MCF 10A (cell line): ENCODE measurements at regions not wholly inside any gene's neighbourhood (a gene's known extent, or its start where the extent isn't known, plus 50 kb on each side); places are given as distances from the start of the nearest gene placed in this dataset.

Experiments
- BruUV-seq: library from RNA; stranded (reverse); fragments of 400-500 nt; replicated peaks from 2 replicates; lab custom pipeline; 2021; lab: Mats Ljungman, UMichigan
- CTCF ChIA-PET: fragments of 300-600 bp; sonication (Branson Sonifier 250); formaldehyde crosslinking; extraction: SDS; loops from one replicate; lab custom pipeline; 2021; ENCODE audit warnings: antibody characterized with exemption, inconsistent platforms; lab: Yijun Ruan, JAX
- POLR2A ChIA-PET: fragments of 300-600, 350-650 bp; sonication (Branson Sonifier 250); formaldehyde crosslinking; extraction: SDS; loops from one replicate; lab custom pipeline; 2020; ENCODE audit warnings: antibody characterized with exemption, inconsistent platforms; lab: Yijun Ruan, JAX
- DNase-seq: peaks from one replicate; pipeline ENCODE4 v3.0.0-alpha.2; 2018; ENCODE audit not compliant: unreplicated experiment
- H3K27ac Mint-ChIP-seq: one replicate; pipeline ENCODE4 v1.8.0; 2022; ENCODE audit warnings: mild to moderate bottlenecking, low read depth, mixed read lengths; ENCODE audit not compliant: unreplicated experiment
- H3K27me3 Mint-ChIP-seq: one replicate; pipeline ENCODE4 v1.8.0; 2022; ENCODE audit warnings: mixed read lengths; ENCODE audit not compliant: insufficient read depth, unreplicated experiment
- H3K36me3 Mint-ChIP-seq: one replicate; pipeline ENCODE4 v1.8.0; 2022; ENCODE audit warnings: mild to moderate bottlenecking, moderate library complexity, mixed read lengths; ENCODE audit not compliant: insufficient read depth, unreplicated experiment
- H3K4me1 Mint-ChIP-seq: one replicate; pipeline ENCODE4 v1.8.0; 2022; ENCODE audit warnings: mixed read lengths; ENCODE audit not compliant: insufficient read depth, unreplicated experiment
- H3K4me3 Mint-ChIP-seq: one replicate; pipeline ENCODE4 v1.8.0; 2022; ENCODE audit warnings: mild to moderate bottlenecking, moderate library complexity, mixed read lengths; ENCODE audit not compliant: unreplicated experiment
- H3K9me3 Mint-ChIP-seq: one replicate; pipeline ENCODE4 v1.8.0; 2022; ENCODE audit warnings: mixed read lengths; ENCODE audit not compliant: unreplicated experiment
- intact Hi-C: fragments of 100-400 bp; cut with micrococcal nuclease; formaldehyde crosslinking; loops from 2 replicates; pipeline ENCODE4 v1.14.1; 2022
- TF ChIP-seq, protein P1 (sequence below): fragments of 200-600 bp; IDR thresholded peaks from one replicate; pipeline ENCODE4 v1.8.0; 2022; ENCODE audit warnings: antibody characterized with exemption, mild to moderate bottlenecking; ENCODE audit not compliant: unreplicated experiment

DNA sequence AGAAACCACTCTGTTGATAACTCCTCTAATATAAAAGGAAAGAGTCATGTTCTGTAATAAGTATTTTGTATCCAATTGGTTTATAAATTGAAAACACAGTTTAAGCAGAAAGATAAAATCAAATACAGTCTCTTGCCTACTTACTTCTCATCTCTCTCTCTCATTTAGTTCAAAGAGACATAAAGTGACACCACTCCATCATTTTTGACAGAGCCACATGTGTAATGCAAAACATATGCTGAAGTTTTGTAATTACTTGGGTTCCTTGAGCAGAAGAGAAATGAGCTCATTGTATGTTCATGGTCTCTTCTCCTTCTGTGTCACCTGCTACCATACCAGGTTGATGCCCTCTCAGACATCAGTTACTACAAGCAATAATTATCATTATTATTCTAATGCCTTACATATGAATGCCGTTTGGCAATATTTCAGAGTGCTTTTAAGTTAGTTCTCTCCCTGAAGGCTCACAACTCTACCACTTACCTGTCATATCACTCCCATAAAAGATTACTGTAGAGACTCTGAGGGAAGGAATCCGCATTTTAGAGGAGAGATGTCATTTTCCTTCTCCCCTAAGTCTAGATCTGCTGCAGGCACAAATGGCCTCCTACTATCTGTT is 59.9 kb upstream of the SKAP2 start:
- Mint-ChIP-seq H3K27ac (no peak overlapping the region), H3K36me3 (no peaks in the 10 kb centered on the region), H3K27me3 (no peaks in the 10 kb centered on the region), H3K9me3 (no peaks in the 10 kb centered on the region), H3K4me3 (no peak overlapping the region), H3K4me1 (peaks cover 1% of the 10 kb centered on the region)
- intact Hi-C loops, result no loop called here
- DNase-seq, result no peak
- TF ChIP-seq, protein P1, sequence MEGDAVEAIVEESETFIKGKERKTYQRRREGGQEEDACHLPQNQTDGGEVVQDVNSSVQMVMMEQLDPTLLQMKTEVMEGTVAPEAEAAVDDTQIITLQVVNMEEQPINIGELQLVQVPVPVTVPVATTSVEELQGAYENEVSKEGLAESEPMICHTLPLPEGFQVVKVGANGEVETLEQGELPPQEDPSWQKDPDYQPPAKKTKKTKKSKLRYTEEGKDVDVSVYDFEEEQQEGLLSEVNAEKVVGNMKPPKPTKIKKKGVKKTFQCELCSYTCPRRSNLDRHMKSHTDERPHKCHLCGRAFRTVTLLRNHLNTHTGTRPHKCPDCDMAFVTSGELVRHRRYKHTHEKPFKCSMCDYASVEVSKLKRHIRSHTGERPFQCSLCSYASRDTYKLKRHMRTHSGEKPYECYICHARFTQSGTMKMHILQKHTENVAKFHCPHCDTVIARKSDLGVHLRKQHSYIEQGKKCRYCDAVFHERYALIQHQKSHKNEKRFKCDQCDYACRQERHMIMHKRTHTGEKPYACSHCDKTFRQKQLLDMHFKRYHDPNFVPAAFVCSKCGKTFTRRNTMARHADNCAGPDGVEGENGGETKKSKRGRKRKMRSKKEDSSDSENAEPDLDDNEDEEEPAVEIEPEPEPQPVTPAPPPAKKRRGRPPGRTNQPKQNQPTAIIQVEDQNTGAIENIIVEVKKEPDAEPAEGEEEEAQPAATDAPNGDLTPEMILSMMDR, result no peak
- no TSS peak for BruUV-seq
- CTCF ChIA-PET, result no interaction called here
- POLR2A ChIA-PET, result no interaction called here

DNA sequence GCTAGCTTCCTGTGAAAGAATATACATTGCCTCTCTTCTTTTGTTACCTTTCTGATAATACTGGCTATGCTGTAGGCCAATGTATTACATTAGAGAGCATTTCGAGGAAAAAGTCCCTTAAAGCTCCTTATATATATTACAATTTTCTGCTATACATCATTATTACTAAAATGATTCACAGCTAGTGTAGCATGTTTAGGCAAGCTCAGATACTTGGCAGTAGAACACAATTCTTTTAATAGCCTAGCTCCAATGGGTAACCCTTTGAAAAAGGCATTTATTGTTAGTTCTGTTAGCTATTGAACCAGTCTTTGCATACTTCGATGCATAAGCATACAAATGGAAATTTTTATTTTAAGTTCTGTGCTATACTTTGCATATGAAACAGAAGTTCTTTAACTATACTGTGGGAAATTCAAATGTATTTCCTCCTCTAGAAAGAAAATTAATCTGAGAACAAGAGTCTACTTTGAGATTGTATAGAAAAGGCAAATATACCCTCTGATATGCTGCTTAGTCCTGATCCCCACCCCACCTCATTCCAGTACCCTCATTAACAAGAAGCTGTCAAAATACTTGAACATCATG is 55.6 kb upstream of the SKAP2 start:
- Mint-ChIP-seq H3K9me3 (no peaks in the 10 kb centered on the region), H3K4me3 (no peak overlapping the region), H3K36me3 (no peaks in the 10 kb centered on the region), H3K27me3 (no peaks in the 10 kb centered on the region), H3K27ac (no peak overlapping the region), H3K4me1 (peaks cover 9% of the 10 kb centered on the region)
- intact Hi-C loops, result no loop called here
- no TSS peak for BruUV-seq
- TF ChIP-seq, protein P1, result no peak
- CTCF ChIA-PET, result interaction anchor here (1.0 kb wide), 1 partner anchor 175 kb away, joined by 3 read pairs; no protein-coding TSS in a partner anchor
- POLR2A ChIA-PET, result interaction anchor here (0.5 to 2.2 kb wide), 7 partner anchors 10 to 191 kb away, joined by 3 to 8 read pairs (median 3); partner anchors contain the start of gene HOXA1
- peak; percentile 37 for DNase-seq

DNA sequence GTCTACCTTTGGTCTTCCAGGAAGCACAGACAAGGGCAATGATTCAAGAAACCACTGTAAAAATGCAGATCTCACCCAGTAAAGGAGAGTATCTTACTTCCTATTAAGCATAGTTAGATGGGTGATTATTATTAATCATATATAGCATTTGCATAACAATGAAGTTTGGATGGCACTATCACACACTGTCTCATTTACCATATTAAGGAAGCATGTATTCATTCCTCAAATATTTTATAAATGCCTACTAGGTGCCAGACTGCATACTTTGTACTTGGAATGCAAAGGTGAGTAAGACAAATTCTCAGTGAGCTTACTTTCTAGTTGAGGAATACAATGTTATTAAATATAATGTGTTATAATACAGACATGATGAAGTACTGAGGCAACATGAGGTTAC is 53.9 kb upstream of the SKAP2 start:
- Mint-ChIP-seq H3K27ac (no peak overlapping the region), H3K27me3 (no peaks in the 10 kb centered on the region), H3K4me1 (peaks cover 9% of the 10 kb centered on the region), H3K9me3 (no peaks in the 10 kb centered on the region), H3K4me3 (no peak overlapping the region), H3K36me3 (no peaks in the 10 kb centered on the region)
- ChIA-PET POLR2A (interaction anchor here (0.6 to 2.2 kb wide), 6 partner anchors 20 to 261 kb away, joined by 3 to 8 read pairs (median 3); partner anchors contain the start of gene HOXA1), CTCF (no interaction called here)
- BruUV-seq, result no TSS peak
- TF ChIP-seq, protein P1, result no peak
- DNase-seq, result no peak
- intact Hi-C loops, result no loop called here

DNA sequence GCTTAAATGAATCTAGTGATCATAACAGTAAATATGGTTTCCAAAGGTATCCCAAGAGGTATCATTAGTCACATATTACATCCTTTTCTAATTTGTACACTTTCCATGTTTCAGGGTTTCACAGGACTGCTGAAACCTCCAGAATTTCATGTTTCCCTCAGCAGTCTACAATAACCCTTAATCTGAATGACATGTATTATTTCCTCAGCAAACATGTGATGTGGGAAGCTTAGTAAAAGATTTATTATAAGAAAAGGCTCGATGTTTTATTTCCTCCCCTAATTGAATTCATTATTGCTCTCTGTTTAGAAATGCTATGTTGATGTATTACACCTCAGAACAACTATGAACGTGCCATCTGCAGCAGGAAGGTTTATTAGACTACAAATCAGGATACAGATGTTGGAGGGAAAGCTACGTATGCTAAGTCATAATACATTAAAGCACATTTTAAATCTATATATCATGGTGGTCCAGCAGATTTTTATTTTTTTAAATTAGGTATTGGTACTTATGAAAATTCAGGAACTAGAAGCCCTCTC is 52.5 kb upstream of the SKAP2 start:
- intact Hi-C loops, result no loop called here
- H3K36me3 Mint-ChIP-seq, result no peaks in the 10 kb centered on the region
- ChIA-PET CTCF (interaction anchor here (1.0 kb wide), 1 partner anchor 139 kb away, joined by 3 read pairs; no protein-coding TSS in a partner anchor), POLR2A (interaction anchor here (2.0 kb wide), 1 partner anchor 179 kb away, joined by 8 read pairs; the partner anchor contains the start of gene HOXA1)
- H3K9me3 Mint-ChIP-seq, result no peaks in the 10 kb centered on the region
- BruUV-seq, result no TSS peak
- H3K27ac Mint-ChIP-seq, result no peak overlapping the region
- no peaks in the 10 kb centered on the region for H3K27me3 Mint-ChIP-seq
- no peak overlapping the region for H3K4me3 Mint-ChIP-seq
- TF ChIP-seq, protein P1, result no peak
- H3K4me1 Mint-ChIP-seq, result peaks cover 18% of the 10 kb centered on the region
- DNase-seq, result no peak
